Fibroblast of skin of right quadriceps (primary cell): ENCODE measurements at regions not wholly inside any gene's neighbourhood (a gene's known extent, or its start where the extent isn't known, plus 50 kb on each side); places are given as distances from the start of the nearest gene placed in this dataset.
"Not testable (repeated sequence)": the region's sequence is repeated elsewhere in the genome, so short reads cannot be mapped to it uniquely, and the experiment has no call there.

ENCODE experiments used
- DNase-seq: peaks from one replicate; pipeline ENCODE4 v3.0.0-alpha.2; 2013

DNA sequence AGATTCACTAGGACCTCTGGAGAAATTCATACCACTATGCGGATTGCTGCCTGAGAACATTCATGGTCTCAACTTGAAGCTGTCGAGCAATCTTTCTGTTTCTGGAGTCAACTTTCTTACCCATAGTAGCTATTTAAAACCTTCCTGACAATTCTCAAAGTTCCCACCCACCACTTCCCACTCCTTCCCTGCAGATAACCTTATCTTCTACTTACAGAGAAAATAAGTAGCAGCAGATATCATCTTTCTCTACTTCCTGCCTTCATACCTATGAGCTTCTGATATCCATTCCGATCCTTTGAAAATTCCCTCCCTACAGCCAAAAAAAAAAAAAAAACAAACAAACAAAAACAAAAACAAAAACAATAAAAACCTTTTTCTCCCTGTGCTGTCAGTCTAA is 81.2 kb upstream of the CYRIA start:
- no peak for DNase-seq

- no peak for DNase-seq
Measured at GRCh38 chr2:16746329-16746728, 80.7 kb upstream of the CYRIA start.

DNA sequence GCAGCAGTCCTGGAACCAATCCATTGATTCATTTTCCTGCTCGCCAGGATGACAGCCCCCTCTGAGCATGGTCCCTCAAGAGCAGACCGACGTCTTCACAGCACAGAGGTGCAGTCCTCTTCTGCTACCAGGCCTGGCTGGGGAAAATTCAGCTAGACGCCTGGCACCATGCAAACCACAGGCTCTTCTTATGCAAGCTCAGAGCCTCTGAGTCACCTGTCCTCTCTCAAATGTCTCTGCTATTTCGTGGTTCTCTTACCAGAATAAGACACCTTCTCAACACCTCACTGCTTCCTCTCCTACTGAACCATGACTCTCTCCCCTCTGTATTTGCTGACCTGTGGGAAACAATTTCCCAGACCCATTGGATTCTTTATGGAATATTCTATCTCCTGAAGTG is 79.8 kb upstream of the CYRIA start:
- DNase-seq: no peak

DNA sequence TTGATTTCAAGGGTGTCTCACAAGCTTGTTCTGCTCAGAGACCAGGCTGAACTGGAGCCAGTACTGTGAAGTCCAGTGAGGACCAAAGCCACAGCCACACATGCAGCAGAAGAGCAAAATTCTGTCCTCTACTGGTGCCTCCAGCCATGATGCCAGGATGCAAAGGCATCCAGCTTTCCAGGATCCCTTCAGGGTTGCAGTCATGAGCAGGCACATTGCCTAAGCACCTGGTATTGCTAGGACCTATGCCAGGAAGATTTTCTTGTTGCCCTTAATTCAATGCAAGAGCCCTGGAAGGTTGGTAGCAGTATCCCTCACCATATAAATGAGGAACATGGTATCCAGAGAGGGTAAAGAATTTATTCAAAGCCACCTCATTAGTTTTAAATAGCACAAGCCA is 78.9 kb upstream of the CYRIA start:
- DNase-seq: no peak

GRCh38 chr2:16742026-16742425 is 76.4 kb upstream of the CYRIA start:
- no peak for DNase-seq

DNA sequence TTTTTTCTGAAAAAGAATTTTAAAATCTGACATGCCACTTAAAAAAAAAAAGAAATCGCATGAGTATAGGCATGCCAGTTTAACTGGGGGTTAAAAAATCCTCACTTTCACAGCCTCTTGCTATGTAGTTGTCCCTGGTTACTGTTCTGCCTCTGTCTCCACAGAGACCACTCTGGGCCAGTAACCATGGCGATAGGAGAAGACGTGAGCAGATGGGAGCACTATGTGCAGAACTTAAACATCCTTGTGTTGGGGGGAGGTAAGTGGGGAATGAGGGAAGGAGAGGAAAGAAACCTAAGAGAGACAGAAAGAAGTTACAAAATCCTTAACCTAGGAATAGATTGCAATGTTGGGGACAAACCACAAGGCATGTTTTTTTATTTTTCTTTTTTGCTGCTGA is 75.9 kb upstream of the CYRIA start:
- no peak for DNase-seq

GRCh38 chr2:16739778-16740581 is 74.3 kb upstream of the CYRIA start:
- no peak for DNase-seq

GRCh38 chr2:16738361-16739225 is 73.0 kb upstream of the CYRIA start:
- DNase-seq: no peak

DNA sequence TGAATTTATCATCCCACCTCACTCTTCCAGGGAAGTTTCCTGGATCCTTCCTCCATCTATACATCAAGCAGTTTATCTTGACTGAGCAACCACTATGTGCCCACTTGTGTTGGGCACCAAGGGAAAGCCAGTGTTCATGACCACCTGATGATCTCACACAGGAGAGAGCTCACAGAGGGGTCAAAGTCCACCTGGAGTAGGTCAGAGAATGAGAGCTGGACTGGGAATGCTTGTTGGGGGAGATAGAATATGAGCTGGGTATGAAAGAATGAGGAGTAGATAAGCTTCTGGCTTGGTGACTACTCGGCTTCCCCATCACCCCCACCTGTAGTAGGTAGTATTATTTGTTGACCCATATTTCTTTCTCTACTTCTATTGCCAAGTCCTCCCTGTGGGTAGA is 72.2 kb upstream of the CYRIA start:
- DNase-seq: no peak

- DNase-seq: no peak
Measured at GRCh38 chr2:16736633-16737032, 71.0 kb upstream of the CYRIA start.

- no peak for DNase-seq
Measured at GRCh38 chr2:16729335-16729734, 63.7 kb upstream of the CYRIA start.

- DNase-seq: no peak
Measured at GRCh38 chr2:16728351-16729136, 62.9 kb upstream of the CYRIA start.

DNA sequence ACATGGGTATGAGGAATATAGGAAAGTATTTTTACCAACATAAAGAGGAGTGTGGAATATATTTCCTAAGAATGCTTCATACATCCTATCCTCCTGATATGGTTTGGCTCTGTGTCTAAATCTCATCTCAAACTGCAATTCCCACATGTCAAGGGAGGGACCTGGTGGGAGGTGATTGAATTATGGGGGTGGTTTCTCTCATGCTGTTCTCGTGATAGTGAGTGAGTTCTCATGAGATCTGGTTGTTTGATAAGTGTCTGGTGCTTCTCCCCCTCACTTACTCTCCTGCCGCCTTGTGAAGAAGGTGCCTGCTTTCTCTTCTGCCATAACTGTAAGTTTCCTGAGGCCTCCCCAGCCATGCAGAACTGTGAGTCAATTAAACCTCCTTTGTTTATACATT is 62.2 kb upstream of the CYRIA start:
- DNase-seq: not testable (repeated sequence)

DNA sequence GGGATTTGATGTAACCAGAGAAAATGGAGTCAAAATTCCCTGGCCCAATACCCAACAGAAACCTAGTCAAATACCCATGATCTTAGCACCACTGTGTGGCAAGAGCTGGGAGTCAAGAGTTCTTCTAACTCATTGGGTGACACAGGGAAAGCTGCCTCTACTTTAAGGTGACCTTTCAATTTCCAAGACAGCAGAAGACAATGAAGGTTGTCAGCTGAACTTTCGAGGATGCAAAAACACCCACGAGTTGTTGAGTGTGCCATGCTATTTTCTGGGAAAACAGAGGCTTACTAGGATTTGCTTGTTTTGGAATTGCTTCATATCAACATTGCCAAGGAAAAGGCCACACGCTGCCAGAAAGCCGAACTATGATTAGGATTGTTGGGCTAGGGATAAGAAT is 61.6 kb upstream of the CYRIA start:
- DNase-seq: no peak

GRCh38 chr2:16726577-16726976 is 60.9 kb upstream of the CYRIA start:
- DNase-seq: no peak

- no peak for DNase-seq
Measured at GRCh38 chr2:16726147-16726546, 60.5 kb upstream of the CYRIA start.

- DNase-seq: no peak
Measured at GRCh38 chr2:16725549-16725948, 59.9 kb upstream of the CYRIA start.

DNA sequence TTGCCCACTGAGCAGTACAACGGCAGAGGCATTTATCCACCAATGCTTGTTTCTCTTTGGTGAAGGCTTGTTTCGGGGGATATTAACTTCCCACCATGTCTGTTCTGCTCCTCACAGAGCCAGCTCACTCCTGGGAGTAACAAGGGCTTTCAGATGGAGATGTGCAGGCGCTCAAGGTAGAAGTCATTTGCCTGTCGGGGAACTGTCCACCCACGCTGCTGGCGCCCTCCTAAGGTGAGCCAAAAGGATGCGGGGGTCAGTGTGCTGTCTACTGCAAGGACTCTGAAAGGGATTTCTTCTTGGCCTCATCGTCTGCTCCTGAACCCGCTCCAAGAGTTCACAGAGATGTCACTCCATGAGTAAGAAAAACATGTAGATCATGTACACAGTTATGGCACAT is 57.0 kb upstream of the CYRIA start:
- DNase-seq: no peak

DNA sequence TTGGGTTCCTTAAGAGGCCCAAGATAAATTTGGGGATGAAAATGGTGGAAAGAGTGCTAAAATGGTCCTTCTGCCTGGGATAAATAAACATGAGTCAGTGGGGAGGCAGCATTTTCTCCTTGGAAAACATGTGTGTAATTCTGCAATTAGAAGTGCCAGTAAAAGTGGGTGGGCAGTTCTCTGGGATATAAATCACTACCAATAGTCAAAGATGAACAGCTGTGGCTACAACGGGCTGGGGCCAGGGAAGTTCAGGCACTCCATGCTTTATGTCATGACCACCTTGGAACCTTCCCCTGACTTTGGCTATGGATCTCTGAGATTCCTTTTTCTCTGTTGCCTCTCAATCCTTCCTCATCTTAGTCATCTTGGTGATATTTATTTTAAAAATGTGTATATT is 56.5 kb upstream of the CYRIA start:
- no peak for DNase-seq

DNA sequence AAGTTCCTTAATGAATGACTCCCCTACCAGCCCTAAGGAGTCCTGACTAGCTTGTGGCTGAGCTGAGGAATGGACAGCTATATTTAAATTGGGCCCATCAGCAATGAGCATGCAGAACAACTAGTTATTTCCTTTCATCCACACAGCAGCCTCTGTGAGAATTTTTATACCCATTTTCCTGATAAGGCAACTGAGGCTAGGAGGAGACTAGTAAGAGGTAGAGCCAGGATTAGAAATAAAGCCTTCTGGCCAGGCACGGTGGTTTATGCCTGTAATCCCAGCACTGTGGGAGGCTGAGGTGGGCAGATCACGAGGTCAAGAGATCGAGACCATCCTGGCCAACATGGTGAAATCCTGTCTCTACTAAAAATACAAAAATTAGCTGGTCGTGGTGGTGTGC is 55.9 kb upstream of the CYRIA start:
- not testable (repeated sequence) for DNase-seq

DNA sequence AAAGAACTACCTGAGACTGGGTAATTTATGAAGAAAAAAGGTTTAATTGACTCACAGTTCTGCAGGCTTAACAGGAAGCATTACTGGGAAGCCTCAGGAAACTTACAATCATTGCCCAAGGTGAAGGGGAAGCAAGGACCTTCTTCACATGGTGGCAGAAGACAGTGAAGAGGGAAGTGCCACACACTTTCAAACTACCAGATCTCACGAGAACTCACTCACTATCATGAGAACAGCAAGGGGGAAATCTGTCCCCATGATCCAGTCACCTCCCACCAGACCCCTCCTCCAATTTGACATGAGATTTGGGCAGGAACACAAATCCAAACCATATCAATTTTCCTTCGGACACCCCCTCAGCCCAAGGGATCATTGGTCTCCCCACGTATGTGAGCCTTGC is 55.1 kb upstream of the CYRIA start:
- not testable (repeated sequence) for DNase-seq

DNA sequence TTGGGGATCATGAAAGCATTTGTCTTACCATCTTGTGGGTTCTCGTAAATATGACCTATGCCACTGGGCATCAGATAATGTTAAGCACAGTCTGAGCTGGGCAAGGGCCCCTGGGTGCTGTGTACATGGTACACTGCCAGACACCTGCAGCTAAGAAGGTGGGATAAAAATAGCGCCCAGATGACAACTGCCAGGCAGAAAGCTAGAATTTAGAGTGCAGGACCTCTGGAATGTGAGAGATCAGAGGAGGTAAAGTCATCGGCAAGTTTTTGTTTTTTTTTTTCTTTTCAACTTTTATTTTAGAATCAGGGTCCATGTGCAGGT is 53.8 kb upstream of the CYRIA start:
- no peak for DNase-seq
